K562 (cell line): ENCODE measurements at regions not wholly inside any gene's neighbourhood (a gene's known extent, or its start where the extent isn't known, plus 50 kb on each side); places are given as distances from the start of the nearest gene placed in this dataset.

ENCODE experiments used
- ATAC-seq: fragments of 200-7000 bp; cut with Tn5 transposase; 3 replicates; pipeline ENCODE4 v1.9.1; 2020; ENCODE audit warnings: moderate library complexity
- BruUV-seq: library from RNA; stranded (reverse); fragments of 400-500 nt; replicated peaks from 2 replicates; lab custom pipeline; 2021; lab: Mats Ljungman, UMichigan
- CTCF ChIA-PET: fragments of 300-600 bp; formaldehyde crosslinking; extraction: SDS; loops from one replicate; lab custom pipeline; 2021; ENCODE audit warnings: low intra/inter-chr PET ratio; lab: Yijun Ruan, JAX
- POLR2A ChIA-PET: fragments of 300-600, 350-650 bp; sonication (Branson Sonifier 250); formaldehyde crosslinking; extraction: SDS; loops from one replicate; lab custom pipeline; 2021; ENCODE audit warnings: antibody characterized with exemption, inconsistent platforms; lab: Yijun Ruan, JAX
- DNase-seq, 4 experiments: peaks; one replicate each; pipeline versions ENCODE4 v3.0.0 to v3.0.0-alpha.2; 2011 to 2018; ENCODE audit warnings: low spot score in 3 of 4, mixed read lengths in 3 of 4; ENCODE audit errors: extremely low read depth in 1 of 4
- FAIRE-seq: peaks from 2 replicates; lab custom pipeline; 2011; peaks lifted over from hg19 to GRCh38; lab: Jason Lieb, UNC
- H2AFZ ChIP-seq: 2 replicates; pipeline ENCODE4 v1.6.0; 2011; ENCODE audit warnings: low read depth, low read length, control low read depth, inconsistent platforms
- H3K27ac ChIP-seq: fragments of 200-600 bp; 3 replicates; pipeline ENCODE4 v1.8.0; 2011; ENCODE audit warnings: low read depth, mild to moderate bottlenecking, control low read depth, inconsistent platforms, low read length, moderate library complexity, mixed read lengths; ENCODE audit errors: extremely low read depth
- H3K27me3 ChIP-seq, 2 experiments: fragments of 300-600 bp in 1 of 2; 2 replicates in 1 of 2; 3 replicates in 1 of 2; pipeline versions ENCODE4 v1.6.0 to v1.8.0; 2011; ENCODE audit warnings: inconsistent platforms in 2 of 2, low read length in 2 of 2, mild to moderate bottlenecking in 1 of 2, mixed read lengths in 1 of 2, moderate library complexity in 1 of 2; ENCODE audit not compliant: control insufficient read depth in 2 of 2, insufficient read depth in 2 of 2
- H3K36me3 ChIP-seq: fragments of 300-600 bp; 3 replicates; pipeline ENCODE4 v1.8.0; 2011; ENCODE audit warnings: mild to moderate bottlenecking, low read length, inconsistent platforms; ENCODE audit not compliant: control insufficient read depth, insufficient read depth
- H3K4me1 ChIP-seq, 2 experiments: fragments of 200-600 bp in 1 of 2; replicated peaks in 1 of 2; 2 replicates in 1 of 2; 3 replicates in 1 of 2; pipeline versions ENCODE4 v1.5.1 to v1.8.0; 2011; ENCODE audit warnings: inconsistent platforms in 2 of 2, low read length in 2 of 2, mild to moderate bottlenecking in 1 of 2, mixed read lengths in 1 of 2, moderate library complexity in 1 of 2; ENCODE audit not compliant: control insufficient read depth in 2 of 2, insufficient read depth in 2 of 2
- H3K4me2 ChIP-seq: 2 replicates; pipeline ENCODE4 v1.6.1; 2011; ENCODE audit warnings: low read length, control low read depth, inconsistent platforms, mixed read lengths; ENCODE audit not compliant: insufficient read depth
- H3K4me3 ChIP-seq: fragments of 200-600 bp; sonication (generic), shearing (Covaris generic); 2 replicates; pipeline ENCODE4 v1.5.1; 2016; ENCODE audit warnings: control low read depth, inconsistent platforms
- H3K79me2 ChIP-seq: fragments of 200-600 bp; 3 replicates; pipeline ENCODE4 v1.8.0; 2011; ENCODE audit warnings: low read length, inconsistent platforms; ENCODE audit not compliant: control insufficient read depth, insufficient read depth
- H3K9ac ChIP-seq, 2 experiments: 2 replicates each; pipeline versions ENCODE4 v1.6.0 to v1.6.1; 2011; ENCODE audit warnings: low read depth in 2 of 2, low read length in 2 of 2, control low read depth in 1 of 2, inconsistent platforms in 1 of 2, mild to moderate bottlenecking in 1 of 2, mixed read lengths in 1 of 2; ENCODE audit not compliant: insufficient read depth in 1 of 2
- H3K9me1 ChIP-seq: one replicate; pipeline ENCODE4 v1.6.0; 2011; ENCODE audit warnings: inconsistent platforms, mild to moderate bottlenecking, low read length, moderate library complexity; ENCODE audit not compliant: control insufficient read depth, insufficient read depth
- H3K9me3 ChIP-seq: replicated peaks from 2 replicates; pipeline ENCODE4 v1.5.1; 2011; ENCODE audit warnings: low read depth, low read length, inconsistent platforms; ENCODE audit not compliant: control insufficient read depth, insufficient read depth
- H4K20me1 ChIP-seq: replicated peaks from 2 replicates; pipeline ENCODE4 v1.6.1; 2011; ENCODE audit warnings: low read length, inconsistent platforms, mixed read lengths; ENCODE audit not compliant: control insufficient read depth, insufficient read depth
- E4F1 ChIP-seq: fragments of 250-450 bp; sonication (Bioruptor Pico); IDR thresholded peaks from 2 replicates; pipeline ENCODE4 v1.5.0; 2021; ENCODE audit warnings: mild to moderate bottlenecking, borderline replicate concordance
- EZH2 ChIP-seq: IDR thresholded peaks from 2 replicates; pipeline ENCODE4 v1.6.1; 2012; ENCODE audit warnings: low read depth, mild to moderate bottlenecking, inconsistent platforms, low read length, borderline replicate concordance
- LEF1 ChIP-seq: fragments of 450-650 bp; IDR thresholded peaks from 2 replicates; pipeline ENCODE4 v1.6.1; 2016; ENCODE audit warnings: mild to moderate bottlenecking
- NKRF ChIP-seq: fragments of 450-650 bp; IDR thresholded peaks from 2 replicates; pipeline ENCODE4 v1.6.1; 2016; ENCODE audit warnings: borderline replicate concordance
- PBX2 ChIP-seq, 2 experiments: IDR thresholded peaks in 1 of 2; conservative IDR thresholded peaks in 1 of 2; 2 replicates each; pipeline ENCODE4 v1.6.1; 2016; ENCODE audit warnings: low read depth in 2 of 2, mild to moderate bottlenecking in 1 of 2, missing compliant biosample characterization in 1 of 2, missing genetic modification characterization in 1 of 2, moderate library complexity in 1 of 2
- WGBS: fragments of 100-300 bp; shearing (Covaris generic); methylation state at CpG from one replicate; pipeline ENCODE4 v1.1.6; 2016; ENCODE audit warnings: low coverage, mixed read lengths; ENCODE audit not compliant: insufficient coverage; ENCODE audit errors: missing lambda C conversion rate; 5-methylcytosine and 5-hydroxymethylcytosine counted together
- in situ Hi-C: fragments of 300-500 bp; cut with MboI; formaldehyde crosslinking; loops from 4 replicates; pipeline ENCODE4 v1.15.0; 2018; ENCODE audit warnings: inconsistent platforms, mixed read lengths
- intact Hi-C: fragments of 100-400 bp; cut with micrococcal nuclease; formaldehyde crosslinking; loops from 2 replicates; pipeline ENCODE4 v1.14.2; 2022

GRCh38 chr18:66874812-66875474, 271.1 kb upstream of the CDH19 start:
- intact Hi-C loops, result no loop called here
- no peak for TF ChIP-seq NKRF
- no peak for TF ChIP-seq E4F1 (CRISPR knock-in tag)
- no peak for TF ChIP-seq EZH2
- no peak for TF ChIP-seq LEF1
- no peak for TF ChIP-seq PBX2 (CRISPR knock-in tag; IDR thresholded peaks at IDR 0.05; ENCODE audit: low read depth)
- TF ChIP-seq PBX2 (tag; conservative IDR thresholded peaks at IDR 0.05; ENCODE audit: low read depth), result no peak
- POLR2A ChIA-PET, result interaction anchor here (0.6 kb wide), 1 partner anchor 1301 kb away, joined by 3 read pairs; no protein-coding TSS in a partner anchor
- no peaks in the 10 kb centered on the region for H4K20me1 ChIP-seq
- no peak overlapping the region for H3K4me3 ChIP-seq
- FAIRE-seq (no peak), DNase-seq (no peak), ATAC-seq (no peak)
- no peak overlapping the region for H3K9ac ChIP-seq
- H3K4me1 ChIP-seq, result no peaks in the 10 kb centered on the region
- H3K79me2 ChIP-seq, result no peaks in the 10 kb centered on the region
- 3% methylated on average over 3 of the region's 3 CpGs for WGBS
- H3K9me3 ChIP-seq, result no peaks in the 10 kb centered on the region
- CTCF ChIA-PET, result no interaction called here
- H3K4me2 ChIP-seq, result no peak overlapping the region
- H3K36me3 ChIP-seq, result no peaks in the 10 kb centered on the region
- H3K27me3 ChIP-seq, result no peaks in the 10 kb centered on the region
- H3K9me1 ChIP-seq, result no peaks in the 10 kb centered on the region
- H2AFZ ChIP-seq, result no peak overlapping the region
- in situ Hi-C loops, result no loop called here
- no TSS peak for BruUV-seq
- H3K27ac ChIP-seq, result no peak overlapping the region
